H9 (cell line): ENCODE measurements at regions not wholly inside any gene's neighbourhood (a gene's known extent, or its start where the extent isn't known, plus 50 kb on each side); places are given as distances from the start of the nearest gene placed in this dataset.

Experiments used
- DNase-seq: peaks from one replicate; pipeline ENCODE4 v3.0.0-alpha.2; 2017
- H2AFZ ChIP-seq: one replicate; pipeline ENCODE4 v1.6.1; 2013; ENCODE audit warnings: mild to moderate bottlenecking, low read length, control low read depth, moderate library complexity
- H2AK5ac ChIP-seq: 2 replicates; pipeline ENCODE4 v1.6.1; 2013; ENCODE audit warnings: low read length, control low read depth, mixed read lengths; ENCODE audit not compliant: insufficient read length
- H2BK120ac ChIP-seq: one replicate; pipeline ENCODE4 v1.6.1; 2013; ENCODE audit warnings: low read depth, mild to moderate bottlenecking, low read length, control low read depth, inconsistent platforms; ENCODE audit not compliant: poor library complexity, severe bottlenecking
- H2BK12ac ChIP-seq: 2 replicates; pipeline ENCODE4 v1.6.1; 2013; ENCODE audit warnings: low read length, control low read depth, mixed read lengths, low read depth; ENCODE audit not compliant: insufficient read length
- H2BK15ac ChIP-seq: 2 replicates; pipeline ENCODE4 v1.6.1; 2013; ENCODE audit warnings: low read depth, low read length, control low read depth
- H2BK20ac ChIP-seq: one replicate; pipeline ENCODE4 v1.6.1; 2013; ENCODE audit warnings: low read depth, mild to moderate bottlenecking, low read length, control low read depth, inconsistent platforms; ENCODE audit not compliant: poor library complexity, severe bottlenecking
- H2BK5ac ChIP-seq: 2 replicates; pipeline ENCODE4 v1.6.1; 2013; ENCODE audit warnings: low read length, control low read depth, mixed read lengths; ENCODE audit not compliant: insufficient read length
- H3K14ac ChIP-seq: 2 replicates; pipeline ENCODE4 v1.6.1; 2013; ENCODE audit warnings: low read length, control low read depth; ENCODE audit not compliant: insufficient read depth
- H3K18ac ChIP-seq: 2 replicates; pipeline ENCODE4 v1.6.1; 2013; ENCODE audit warnings: low read depth, mild to moderate bottlenecking, mixed read lengths, low read length, control low read depth; ENCODE audit not compliant: insufficient read length
- H3K23ac ChIP-seq: 2 replicates; pipeline ENCODE4 v1.6.1; 2013; ENCODE audit warnings: low read length, control low read depth, mixed read lengths, low read depth; ENCODE audit not compliant: insufficient read length
- H3K23me2 ChIP-seq: 2 replicates; pipeline ENCODE4 v1.6.1; 2013; ENCODE audit warnings: low read depth, mild to moderate bottlenecking, mixed read lengths, low read length, control low read depth; ENCODE audit not compliant: insufficient read length, poor library complexity, severe bottlenecking
- H3K27ac ChIP-seq: 2 replicates; pipeline ENCODE4 v1.5.1; 2013; ENCODE audit warnings: low read length, control low read depth, mixed read lengths, low read depth; ENCODE audit not compliant: insufficient read length
- H3K27me3 ChIP-seq: 2 replicates; pipeline ENCODE4 v1.6.1; 2013; ENCODE audit warnings: low read length, control low read depth, inconsistent platforms; ENCODE audit not compliant: insufficient read depth
- H3K4ac ChIP-seq: 2 replicates; pipeline ENCODE4 v1.6.1; 2013; ENCODE audit warnings: low read depth, mild to moderate bottlenecking, control low read depth, inconsistent platforms, low read length, moderate library complexity
- H3K4me1 ChIP-seq: 2 replicates; pipeline ENCODE4 v1.6.1; 2013; ENCODE audit warnings: low read length, control low read depth, inconsistent platforms; ENCODE audit not compliant: insufficient read depth
- H3K4me2 ChIP-seq: 2 replicates; pipeline ENCODE4 v1.6.1; 2013; ENCODE audit warnings: low read length, control low read depth, mixed read lengths; ENCODE audit not compliant: insufficient read length, insufficient read depth
- H3K56ac ChIP-seq: 2 replicates; pipeline ENCODE4 v1.6.1; 2013; ENCODE audit warnings: low read depth, mild to moderate bottlenecking, mixed read lengths, low read length, control low read depth; ENCODE audit not compliant: insufficient read length
- H3K79me1 ChIP-seq: 2 replicates; pipeline ENCODE4 v1.6.1; 2013; ENCODE audit warnings: low read depth, mild to moderate bottlenecking, moderate library complexity, low read length, control low read depth, inconsistent platforms; ENCODE audit not compliant: insufficient read depth, poor library complexity, severe bottlenecking
- H3K79me2 ChIP-seq: 2 replicates; pipeline ENCODE4 v1.6.1; 2013; ENCODE audit warnings: low read length, control low read depth, inconsistent platforms; ENCODE audit not compliant: insufficient read depth
- H3K9ac ChIP-seq: 2 replicates; pipeline ENCODE4 v1.6.1; 2013; ENCODE audit warnings: low read length, control low read depth, mixed read lengths; ENCODE audit not compliant: insufficient read length; ENCODE audit errors: extremely low read depth
- H3K9me3 ChIP-seq: one replicate; pipeline ENCODE4 v1.6.1; 2013; ENCODE audit warnings: low read depth, low read length, inconsistent platforms; ENCODE audit not compliant: control insufficient read depth
- H3T11ph ChIP-seq: one replicate; pipeline ENCODE4 v1.6.1; 2013; ENCODE audit warnings: mild to moderate bottlenecking, low read length, control low read depth, inconsistent platforms
- H4K20me1 ChIP-seq: one replicate; pipeline ENCODE4 v1.6.1; 2013; ENCODE audit not compliant: control insufficient read depth, insufficient read length, insufficient read depth
- H4K5ac ChIP-seq: 2 replicates; pipeline ENCODE4 v1.6.1; 2013; ENCODE audit warnings: low read depth, mild to moderate bottlenecking, mixed read lengths, low read length, control low read depth; ENCODE audit not compliant: insufficient read length
- H4K8ac ChIP-seq: replicated peaks from 2 replicates; pipeline ENCODE4 v1.6.1; 2013; ENCODE audit warnings: low read length, control low read depth, mixed read lengths, low read depth; ENCODE audit not compliant: insufficient read length
- H4K91ac ChIP-seq: 2 replicates; pipeline ENCODE4 v1.6.1; 2013; ENCODE audit warnings: low read depth, mild to moderate bottlenecking, moderate library complexity, mixed read lengths, low read length, control low read depth; ENCODE audit not compliant: insufficient read length
- H3K27ac Mint-ChIP-seq, 3 experiments: 2 replicates in 2 of 3; 3 replicates in 1 of 3; pipeline ENCODE4 v1.8.0; 2020 to 2021; ENCODE audit warnings: mixed read lengths in 3 of 3, mild to moderate bottlenecking in 1 of 3, moderate library complexity in 1 of 3
- H3K27me3 Mint-ChIP-seq: 2 replicates; pipeline ENCODE4 v1.8.0; 2021; ENCODE audit warnings: low read depth, mild to moderate bottlenecking, moderate library complexity, mixed read lengths
- H3K36me3 Mint-ChIP-seq, 3 experiments: 2 replicates in 2 of 3; 3 replicates in 1 of 3; pipeline ENCODE4 v1.8.0; 2020 to 2021; ENCODE audit warnings: low read depth in 3 of 3, mixed read lengths in 3 of 3; ENCODE audit not compliant: insufficient read depth in 1 of 3
- H3K4me1 Mint-ChIP-seq, 2 experiments: 2 replicates each; pipeline ENCODE4 v1.8.0; 2020; ENCODE audit warnings: mixed read lengths in 2 of 2
- H3K4me3 Mint-ChIP-seq, 2 experiments: 2 replicates in 1 of 2; 3 replicates in 1 of 2; pipeline ENCODE4 v1.8.0; 2020 to 2021; ENCODE audit warnings: mild to moderate bottlenecking in 2 of 2, mixed read lengths in 2 of 2, moderate library complexity in 1 of 2
- H3K9me3 Mint-ChIP-seq, 2 experiments: 2 replicates in 1 of 2; 3 replicates in 1 of 2; pipeline ENCODE4 v1.8.0; 2020; ENCODE audit warnings: mild to moderate bottlenecking in 2 of 2, mixed read lengths in 2 of 2, moderate library complexity in 1 of 2
- CTCF ChIP-seq: fragments of 200-600 bp; sonication (generic); conservative IDR thresholded peaks from 3 replicates; pipeline ENCODE4 v1.8.0; 2021; ENCODE audit warnings: antibody characterized with exemption, mild to moderate bottlenecking
- WGBS: extraction: QIAGEN DNeasy Blood & Tissue Kit; methylation state at CpG from one replicate; pipeline ENCODE4 v1.1.7; 2013; ENCODE audit warnings: missing lambda C conversion rate, low lambda C conversion rate, mixed read lengths; ENCODE audit not compliant: insufficient read length; ENCODE audit errors: extremely low coverage; 5-methylcytosine and 5-hydroxymethylcytosine counted together

DNA sequence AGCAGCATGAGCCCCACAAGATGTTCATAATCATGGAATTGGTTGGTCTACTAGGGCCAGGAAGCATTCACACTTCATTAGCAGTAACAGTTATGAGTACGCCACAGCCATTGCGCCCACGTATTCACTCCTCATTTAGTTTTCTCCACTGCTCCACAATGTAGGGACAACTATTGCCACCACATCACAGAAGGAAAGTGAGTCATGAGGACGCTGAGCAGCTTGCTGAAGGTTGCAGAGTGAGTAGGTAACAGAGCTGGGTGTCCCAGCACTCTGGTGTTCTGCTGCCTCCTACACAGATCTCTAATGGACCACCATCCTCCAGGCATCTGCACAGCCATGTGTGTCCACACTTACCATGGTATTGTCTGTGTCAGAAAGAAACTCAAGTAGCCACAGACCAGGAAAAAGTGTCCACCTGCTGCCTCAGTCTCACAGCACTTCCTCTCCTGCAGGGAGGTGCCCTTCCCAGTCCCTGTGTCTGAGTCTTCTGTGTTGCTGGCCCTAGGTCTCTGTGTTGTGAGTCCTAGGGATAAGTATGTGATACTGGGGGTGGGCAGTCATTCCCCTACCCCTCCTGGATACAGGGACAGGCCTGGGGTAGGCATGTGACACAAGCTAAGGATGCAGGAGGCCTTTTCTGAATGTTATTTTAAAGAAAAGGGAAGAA lies 103.9 kb downstream of the TTLL2 start:
- no peak overlapping the region for H2BK15ac ChIP-seq
- no peak overlapping the region for H4K5ac ChIP-seq
- H3K79me1 ChIP-seq: no peaks in the 10 kb centered on the region
- H3K14ac ChIP-seq: no peak overlapping the region
- H3K18ac ChIP-seq: no peak overlapping the region
- H2BK5ac ChIP-seq: no peak overlapping the region
- H2AK5ac ChIP-seq: no peak overlapping the region
- Mint-ChIP-seq H3K27ac (no peak overlapping the region), H3K27me3 (no peaks in the 10 kb centered on the region), H3K9me3 (peaks cover 9 to 12% of the 10 kb centered on the region in 2 experiments; a peak in 4 of 5 replicates), H3K4me1 (0 out of 4 replicates have a peak, but pooled peaks cover 0 to 5% of the 10 kb centered on the region in 2 experiments), H3K36me3 (peaks cover 9 to 32% (median 16%) of the 10 kb centered on the region in 3 experiments), H3K4me3 (no peak overlapping the region)
- no peak overlapping the region for H3K4me2 ChIP-seq
- no peaks in the 10 kb centered on the region for H3K9me3 ChIP-seq
- H3K27me3 ChIP-seq: no peaks in the 10 kb centered on the region
- no peak overlapping the region for H3T11ph ChIP-seq
- H3K23me2 ChIP-seq: no peaks in the 10 kb centered on the region
- H3K79me2 ChIP-seq: no peaks in the 10 kb centered on the region
- no peaks in the 10 kb centered on the region for H4K20me1 ChIP-seq
- TF ChIP-seq CTCF: no peak
- no peak overlapping the region for H3K56ac ChIP-seq
- no peak overlapping the region for H2BK20ac ChIP-seq
- H3K4me1 ChIP-seq: no peaks in the 10 kb centered on the region
- no CpG with 5 or more reads among the region's 4 CpGs for WGBS
- H2BK12ac ChIP-seq: no peak overlapping the region
- H3K23ac ChIP-seq: no peak overlapping the region
- no peak overlapping the region for H4K8ac ChIP-seq
- H2BK120ac ChIP-seq: no peak overlapping the region
- H3K27ac ChIP-seq: no peak overlapping the region
- H2AFZ ChIP-seq: no peak overlapping the region
- no peak overlapping the region for H3K4ac ChIP-seq
- no peak overlapping the region for H4K91ac ChIP-seq
- no peak for DNase-seq
- no peak overlapping the region for H3K9ac ChIP-seq
